Testis (tissue), 2 donors: ENCODE measurements at regions not wholly inside any gene's neighbourhood (a gene's known extent, or its start where the extent isn't known, plus 50 kb on each side); places are given as distances from the start of the nearest gene placed in this dataset.

Source experiments
- POLR2A ChIP-seq: fragments of 450-650 bp; IDR thresholded peaks from one replicate; pipeline ENCODE4 v1.6.1; 2017; ENCODE audit warnings: antibody characterized with exemption, mild to moderate bottlenecking, moderate library complexity
- TF ChIP-seq, protein P1 (sequence below), 3 experiments: fragments of 450-650 bp in 2 of 3; fragments of 200-600 bp in 1 of 3; sonication (generic) in 1 of 3; IDR thresholded peaks; one replicate each; pipeline ENCODE4 v1.5.1; 2016 to 2019; ENCODE audit warnings: antibody characterized with exemption in 3 of 3, mild to moderate bottlenecking in 2 of 3, moderate library complexity in 1 of 3

DNA sequence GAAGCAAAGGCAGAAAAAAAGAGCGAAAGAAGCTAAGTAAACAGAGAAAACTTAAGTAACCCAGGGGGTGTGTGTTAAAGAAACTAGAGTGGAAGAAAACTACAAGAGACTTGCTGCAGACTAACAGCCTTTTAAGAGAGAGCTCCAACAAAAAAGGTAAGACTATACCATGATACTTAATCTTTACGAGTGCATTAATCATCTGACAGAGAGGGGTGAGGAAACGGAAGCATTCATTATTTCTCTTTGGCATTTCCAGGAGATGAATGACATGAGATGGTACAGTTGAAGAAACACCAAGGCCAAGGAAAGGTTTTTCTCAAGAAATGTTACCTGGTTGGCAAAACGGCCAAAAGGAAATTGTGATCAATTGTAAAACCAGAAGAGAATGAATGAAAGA is 906.8 kb downstream of the QKI start:
- TF ChIP-seq, protein P1, sequence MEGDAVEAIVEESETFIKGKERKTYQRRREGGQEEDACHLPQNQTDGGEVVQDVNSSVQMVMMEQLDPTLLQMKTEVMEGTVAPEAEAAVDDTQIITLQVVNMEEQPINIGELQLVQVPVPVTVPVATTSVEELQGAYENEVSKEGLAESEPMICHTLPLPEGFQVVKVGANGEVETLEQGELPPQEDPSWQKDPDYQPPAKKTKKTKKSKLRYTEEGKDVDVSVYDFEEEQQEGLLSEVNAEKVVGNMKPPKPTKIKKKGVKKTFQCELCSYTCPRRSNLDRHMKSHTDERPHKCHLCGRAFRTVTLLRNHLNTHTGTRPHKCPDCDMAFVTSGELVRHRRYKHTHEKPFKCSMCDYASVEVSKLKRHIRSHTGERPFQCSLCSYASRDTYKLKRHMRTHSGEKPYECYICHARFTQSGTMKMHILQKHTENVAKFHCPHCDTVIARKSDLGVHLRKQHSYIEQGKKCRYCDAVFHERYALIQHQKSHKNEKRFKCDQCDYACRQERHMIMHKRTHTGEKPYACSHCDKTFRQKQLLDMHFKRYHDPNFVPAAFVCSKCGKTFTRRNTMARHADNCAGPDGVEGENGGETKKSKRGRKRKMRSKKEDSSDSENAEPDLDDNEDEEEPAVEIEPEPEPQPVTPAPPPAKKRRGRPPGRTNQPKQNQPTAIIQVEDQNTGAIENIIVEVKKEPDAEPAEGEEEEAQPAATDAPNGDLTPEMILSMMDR (IDR thresholded peaks at IDR 0.05) = no peak
- no peak for TF ChIP-seq POLR2A
